HCT116 (cell line): ENCODE measurements at regions not wholly inside any gene's neighbourhood (a gene's known extent, or its start where the extent isn't known, plus 50 kb on each side); places are given as distances from the start of the nearest gene placed in this dataset.

Source experiments
- ATAC-seq: fragments of 200-7000 bp; cut with Tn5 transposase; 2 replicates; pipeline ENCODE4 v1.9.1; 2020; ENCODE audit warnings: mild to moderate bottlenecking, moderate library complexity
- BruUV-seq: library from RNA; stranded (reverse); fragments of 400-500 nt; replicated peaks from 2 replicates; lab custom pipeline; 2021; lab: Mats Ljungman, UMichigan
- CTCF ChIA-PET: fragments of 300-600 bp; sonication (Branson Sonifier 250); formaldehyde crosslinking; loops from one replicate; lab custom pipeline; 2021; ENCODE audit warnings: antibody characterized with exemption; lab: Charles Lee
- POLR2A ChIA-PET: fragments of 300-600, 350-600 bp; sonication (Branson Sonifier 250); formaldehyde crosslinking; loops from one replicate; lab custom pipeline; 2021; ENCODE audit warnings: antibody characterized with exemption; lab: Charles Lee
- RAD21 ChIA-PET, 2 experiments: fragments of 300-600 bp; sonication (Branson Sonifier 250); formaldehyde crosslinking; loops; one replicate each; lab custom pipeline; 2023; ENCODE audit warnings: low total read pairs in 2 of 2; ENCODE audit not compliant: uncharacterized antibody in 2 of 2, unreplicated experiment in 2 of 2, low non-redundant PET in 1 of 2; lab: Charles Lee
- DNase-seq: peaks from one replicate; pipeline ENCODE4 v3.0.0-alpha.2; 2010; ENCODE audit warnings: low read depth, low spot score
- H2AFZ ChIP-seq: fragments of 200-600 bp; shearing (Covaris generic), sonication (generic); 2 replicates; pipeline ENCODE4 v1.6.1; 2017; ENCODE audit warnings: low read depth, mixed run types, mixed read lengths, antibody characterized with exemption, low read length; ENCODE audit not compliant: poor library complexity, severe bottlenecking
- H3K27ac ChIP-seq: 2 replicates; pipeline ENCODE4 v1.5.1; 2012; ENCODE audit warnings: low read depth, low read length
- H3K27me3 ChIP-seq: fragments of 200-600 bp; sonication (generic); 2 replicates; pipeline ENCODE4 v1.6.1; 2016; ENCODE audit warnings: mixed run types, low read length, mixed read lengths; ENCODE audit not compliant: insufficient read depth
- H3K36me3 ChIP-seq, 2 experiments: fragments of 200-500 bp in 1 of 2; fragments of 200-600 bp in 1 of 2; sonication (Bioruptor generic) in 1 of 2; sonication (generic) in 1 of 2; 2 replicates each; pipeline versions ENCODE4 v1.5.1 to v1.6.1; 2014 to 2016; ENCODE audit warnings: low read length in 2 of 2, inconsistent platforms in 1 of 2, mixed read lengths in 1 of 2, mixed run types in 1 of 2; ENCODE audit not compliant: insufficient read depth in 2 of 2, control insufficient read depth in 1 of 2
- H3K4me1 ChIP-seq, 2 experiments: fragments of 200-600 bp in 1 of 2; sonication (generic) in 1 of 2; 2 replicates each; pipeline versions ENCODE4 v1.5.1 to v1.6.1; 2012 to 2017; ENCODE audit warnings: low read length in 2 of 2, inconsistent platforms in 1 of 2, mild to moderate bottlenecking in 1 of 2, mixed read lengths in 1 of 2, mixed run types in 1 of 2, moderate library complexity in 1 of 2; ENCODE audit not compliant: insufficient read depth in 2 of 2, control insufficient read depth in 1 of 2
- H3K4me2 ChIP-seq: fragments of 200-600 bp; sonication (generic); 2 replicates; pipeline ENCODE4 v1.6.1; 2017; ENCODE audit warnings: mixed run types, low read length, mixed read lengths
- H3K4me3 ChIP-seq, 2 experiments: fragments of 200-600 bp in 1 of 2; sonication (generic) in 1 of 2; replicated peaks in 1 of 2; 2 replicates each; pipeline ENCODE4 v1.5.1; 2011 to 2016; ENCODE audit warnings: low read length in 2 of 2, control low read depth in 1 of 2, low read depth in 1 of 2, mild to moderate bottlenecking in 1 of 2, mixed read lengths in 1 of 2, mixed run types in 1 of 2
- H3K79me2 ChIP-seq: fragments of 200-600 bp; sonication (generic); 2 replicates; pipeline ENCODE4 v1.6.1; 2017; ENCODE audit warnings: mild to moderate bottlenecking, mixed run types, low read length, moderate library complexity, mixed read lengths; ENCODE audit not compliant: insufficient read depth
- H3K9ac ChIP-seq: fragments of 200-600 bp; sonication (generic); 2 replicates; pipeline ENCODE4 v1.6.1; 2016; ENCODE audit warnings: low read length, mixed read lengths
- H3K9me2 ChIP-seq: fragments of 200-600 bp; sonication (generic), shearing (Covaris generic); 2 replicates; pipeline ENCODE4 v1.6.1; 2017; ENCODE audit warnings: mixed run types, mild to moderate bottlenecking, moderate library complexity; ENCODE audit not compliant: insufficient read depth
- H3K9me3 ChIP-seq, 2 experiments: fragments of 200-500 bp in 1 of 2; fragments of 200-600 bp in 1 of 2; sonication (Bioruptor generic) in 1 of 2; sonication (generic) in 1 of 2; 2 replicates each; pipeline ENCODE4 v1.6.1; 2014 to 2017; ENCODE audit warnings: low read length in 2 of 2, mixed read lengths in 2 of 2, inconsistent platforms in 1 of 2, low read depth in 1 of 2, mild to moderate bottlenecking in 1 of 2, mixed run types in 1 of 2, moderate library complexity in 1 of 2; ENCODE audit not compliant: control insufficient read depth in 1 of 2, insufficient read depth in 1 of 2
- H4K20me1 ChIP-seq: fragments of 200-600 bp; sonication (generic), shearing (Covaris generic); 2 replicates; pipeline ENCODE4 v1.6.1; 2017; ENCODE audit warnings: mixed run types, mild to moderate bottlenecking, moderate library complexity; ENCODE audit not compliant: insufficient read depth
- CBX3 ChIP-seq: IDR thresholded peaks from 2 replicates; pipeline ENCODE4 v1.6.1; 2012; ENCODE audit warnings: low read depth
- CEBPB ChIP-seq: IDR thresholded peaks from 2 replicates; pipeline ENCODE4 v1.6.1; 2012; ENCODE audit warnings: low read depth
- EGR1 ChIP-seq: IDR thresholded peaks from 2 replicates; pipeline ENCODE4 v1.6.1; 2012; ENCODE audit warnings: low read depth
- ELF1 ChIP-seq: IDR thresholded peaks from 2 replicates; pipeline ENCODE4 v1.6.1; 2012; ENCODE audit warnings: low read depth, borderline replicate concordance
- EZH2phosphoT487 ChIP-seq: fragments of 200-600 bp; IDR thresholded peaks from 2 replicates; pipeline ENCODE4 v1.6.1; 2018; ENCODE audit warnings: antibody characterized with exemption, borderline replicate concordance
- JUND ChIP-seq: IDR thresholded peaks from 2 replicates; pipeline ENCODE4 v1.6.1; 2012
- POLR2A ChIP-seq: IDR thresholded peaks from 2 replicates; pipeline ENCODE4 v1.7.0; 2011; ENCODE audit warnings: borderline replicate concordance; ENCODE audit not compliant: insufficient read depth, insufficient read length; ENCODE audit errors: extremely low read depth
- POLR2AphosphoS5 ChIP-seq: IDR thresholded peaks from 2 replicates; pipeline ENCODE4 v1.6.1; 2011; ENCODE audit warnings: mild to moderate bottlenecking, low read depth, low read length, moderate library complexity
- RAD21 ChIP-seq: IDR thresholded peaks from 2 replicates; pipeline ENCODE4 v1.6.1; 2012; ENCODE audit warnings: low read depth, mild to moderate bottlenecking
- REST ChIP-seq: IDR thresholded peaks from 2 replicates; pipeline ENCODE4 v1.6.1; 2012; ENCODE audit warnings: low read depth
- SIN3A ChIP-seq: IDR thresholded peaks from 2 replicates; pipeline ENCODE4 v1.6.1; 2012; ENCODE audit warnings: low read depth
- SP1 ChIP-seq: IDR thresholded peaks from 2 replicates; pipeline ENCODE4 v1.6.1; 2012; ENCODE audit warnings: low read depth
- SRF ChIP-seq: IDR thresholded peaks from 2 replicates; pipeline ENCODE4 v1.6.1; 2012; ENCODE audit warnings: low read depth
- TCF7L2 ChIP-seq: IDR thresholded peaks from 2 replicates; pipeline ENCODE4 v1.7.0; 2011; ENCODE audit warnings: borderline replicate concordance, inconsistent platforms; ENCODE audit not compliant: insufficient read depth, insufficient read length; ENCODE audit errors: extremely low read depth
- YY1 ChIP-seq: IDR thresholded peaks from 2 replicates; pipeline ENCODE4 v1.6.1; 2011; ENCODE audit warnings: low read length, low read depth, moderate library complexity, mild to moderate bottlenecking; ENCODE audit not compliant: insufficient replicate concordance; ENCODE audit errors: extremely low read depth
- ZNF274 ChIP-seq: fragments of 200-500 bp; sonication (Bioruptor generic); IDR thresholded peaks from 2 replicates; pipeline ENCODE4 v1.6.1; 2014; ENCODE audit warnings: mild to moderate bottlenecking, low read depth, low read length, inconsistent platforms
- intact Hi-C: fragments of 100-400 bp; cut with micrococcal nuclease; formaldehyde crosslinking; loops from 2 replicates; pipeline ENCODE4 v1.10.0; 2022
- TF ChIP-seq, protein P1 (sequence below), 3 experiments: fragments of 200-600 bp in 1 of 3; sonication (generic) in 1 of 3; IDR thresholded peaks in 2 of 3; conservative IDR thresholded peaks in 1 of 3; 2 replicates each; pipeline ENCODE4 v1.5.1; 2012 to 2017; ENCODE audit warnings: low read depth in 2 of 3, low read length in 2 of 3, antibody characterized with exemption in 1 of 3, borderline replicate concordance in 1 of 3, control low read depth in 1 of 3, mild to moderate bottlenecking in 1 of 3, mixed read lengths in 1 of 3, mixed run types in 1 of 3, moderate library complexity in 1 of 3; ENCODE audit not compliant: insufficient read depth in 1 of 3
- TF ChIP-seq, protein P2 (sequence below): IDR thresholded peaks from 2 replicates; pipeline ENCODE4 v1.6.1; 2012
- TF ChIP-seq, protein P3 (sequence below): IDR thresholded peaks from 2 replicates; pipeline ENCODE4 v1.6.1; 2012

DNA sequence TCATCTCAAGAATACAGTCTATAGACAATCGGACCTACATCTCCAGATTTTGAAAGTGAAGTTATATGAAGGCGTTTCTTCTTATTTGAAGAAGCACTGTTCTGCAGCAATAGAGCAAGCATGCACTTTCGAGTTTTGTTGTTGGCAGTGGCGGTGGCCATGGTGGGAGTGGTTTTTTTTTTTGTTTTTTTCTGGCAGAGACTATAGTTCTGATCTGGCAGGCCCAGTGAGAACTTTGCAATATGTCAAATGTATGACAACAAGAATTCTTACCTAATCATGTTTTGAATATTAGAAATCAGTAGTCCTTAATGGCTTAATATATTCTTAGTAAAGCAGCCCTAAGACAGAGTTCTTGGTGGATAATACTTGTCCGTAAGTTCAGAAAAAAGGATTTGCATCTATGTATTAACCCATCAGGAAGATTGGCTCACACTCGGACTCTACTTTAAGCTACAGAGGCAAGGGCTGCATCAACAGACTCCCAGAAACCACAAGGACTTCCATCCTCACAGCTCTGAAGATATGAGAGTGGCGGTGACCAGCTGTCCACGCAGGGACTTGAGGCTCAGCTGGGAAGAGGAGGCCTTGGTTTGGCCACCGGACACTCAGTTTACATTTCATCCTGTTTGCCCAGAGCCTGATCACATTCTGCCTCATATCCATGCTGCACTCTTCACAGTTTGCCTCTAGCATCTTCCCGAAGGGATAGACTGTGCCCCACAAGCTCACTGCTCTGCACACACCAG lies 124.1 kb upstream of the THBS1 start:
- Histone ChIP-seq H2AFZ (no peak overlapping the region), H3K4me3 (no peak overlapping the region), H4K20me1 (no peaks in the 10 kb centered on the region), H3K36me3 (no peaks in the 10 kb centered on the region), H3K9me3 (no peaks in the 10 kb centered on the region), H3K4me1 (no peaks in the 10 kb centered on the region), H3K27me3 (no peaks in the 10 kb centered on the region), H3K4me2 (no peak overlapping the region), H3K9ac (no peak overlapping the region), H3K27ac (no peak overlapping the region), H3K79me2 (no peaks in the 10 kb centered on the region), H3K9me2 (no peaks in the 10 kb centered on the region)
- intact Hi-C loops = no loop called here
- ChIA-PET POLR2A (no interaction called here), RAD21 (no interaction called here), CTCF (interaction anchor here (1.0 kb wide), 1 partner anchor 123 kb away, joined by 3 read pairs; no protein-coding TSS in a partner anchor)
- BruUV-seq = no TSS peak
- TF ChIP-seq SRF (no peak), POLR2A (no peak), TCF7L2 (no peak), ELF1 (no peak), ZNF274 (no peak), SP1 (no peak), CEBPB (no peak), CBX3 (no peak), EZH2phosphoT487 (no peak), RAD21 (no peak), YY1 (no peak), POLR2AphosphoS5 (no peak), REST (no peak), JUND (no peak), SIN3A (no peak), EGR1 (no peak)
- TF ChIP-seq, protein P1, sequence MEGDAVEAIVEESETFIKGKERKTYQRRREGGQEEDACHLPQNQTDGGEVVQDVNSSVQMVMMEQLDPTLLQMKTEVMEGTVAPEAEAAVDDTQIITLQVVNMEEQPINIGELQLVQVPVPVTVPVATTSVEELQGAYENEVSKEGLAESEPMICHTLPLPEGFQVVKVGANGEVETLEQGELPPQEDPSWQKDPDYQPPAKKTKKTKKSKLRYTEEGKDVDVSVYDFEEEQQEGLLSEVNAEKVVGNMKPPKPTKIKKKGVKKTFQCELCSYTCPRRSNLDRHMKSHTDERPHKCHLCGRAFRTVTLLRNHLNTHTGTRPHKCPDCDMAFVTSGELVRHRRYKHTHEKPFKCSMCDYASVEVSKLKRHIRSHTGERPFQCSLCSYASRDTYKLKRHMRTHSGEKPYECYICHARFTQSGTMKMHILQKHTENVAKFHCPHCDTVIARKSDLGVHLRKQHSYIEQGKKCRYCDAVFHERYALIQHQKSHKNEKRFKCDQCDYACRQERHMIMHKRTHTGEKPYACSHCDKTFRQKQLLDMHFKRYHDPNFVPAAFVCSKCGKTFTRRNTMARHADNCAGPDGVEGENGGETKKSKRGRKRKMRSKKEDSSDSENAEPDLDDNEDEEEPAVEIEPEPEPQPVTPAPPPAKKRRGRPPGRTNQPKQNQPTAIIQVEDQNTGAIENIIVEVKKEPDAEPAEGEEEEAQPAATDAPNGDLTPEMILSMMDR (IDR thresholded peaks at IDR 0.05 in 2 of 3, conservative IDR thresholded peaks at IDR 0.05 in 1 of 3; ENCODE audit: borderline replicate concordance in 1 of 3, insufficient read depth in 1 of 3, low read depth in 2 of 3, low read length in 2 of 3) = no peak
- TF ChIP-seq, protein P2, sequence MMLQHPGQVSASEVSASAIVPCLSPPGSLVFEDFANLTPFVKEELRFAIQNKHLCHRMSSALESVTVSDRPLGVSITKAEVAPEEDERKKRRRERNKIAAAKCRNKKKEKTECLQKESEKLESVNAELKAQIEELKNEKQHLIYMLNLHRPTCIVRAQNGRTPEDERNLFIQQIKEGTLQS = no peak
- TF ChIP-seq, protein P3, sequence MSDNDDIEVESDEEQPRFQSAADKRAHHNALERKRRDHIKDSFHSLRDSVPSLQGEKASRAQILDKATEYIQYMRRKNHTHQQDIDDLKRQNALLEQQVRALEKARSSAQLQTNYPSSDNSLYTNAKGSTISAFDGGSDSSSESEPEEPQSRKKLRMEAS = no peak
- no peak for ATAC-seq
- DNase-seq = no peak
